Fibroblast of the aortic adventitia (primary cell): ENCODE measurements at regions not wholly inside any gene's neighbourhood (a gene's known extent, or its start where the extent isn't known, plus 50 kb on each side); places are given as distances from the start of the nearest gene placed in this dataset.
A peak's percentile ranks its signal among the peaks of the same experiment; 100 is the strongest.

Source experiments
- DNase-seq: peaks from one replicate; pipeline ENCODE4 v3.0.0-alpha.2; 2010; ENCODE audit warnings: low read depth
- H3K4me3 ChIP-seq: 2 replicates; pipeline ENCODE4 v1.5.1; 2011; ENCODE audit warnings: low read depth, mild to moderate bottlenecking, control low read depth, low read length, moderate library complexity
- CTCF ChIP-seq: IDR thresholded peaks from 2 replicates; pipeline ENCODE4 v1.5.1; 2011; ENCODE audit warnings: mild to moderate bottlenecking, low read length, control low read depth, inconsistent platforms; ENCODE audit not compliant: insufficient read depth

DNA sequence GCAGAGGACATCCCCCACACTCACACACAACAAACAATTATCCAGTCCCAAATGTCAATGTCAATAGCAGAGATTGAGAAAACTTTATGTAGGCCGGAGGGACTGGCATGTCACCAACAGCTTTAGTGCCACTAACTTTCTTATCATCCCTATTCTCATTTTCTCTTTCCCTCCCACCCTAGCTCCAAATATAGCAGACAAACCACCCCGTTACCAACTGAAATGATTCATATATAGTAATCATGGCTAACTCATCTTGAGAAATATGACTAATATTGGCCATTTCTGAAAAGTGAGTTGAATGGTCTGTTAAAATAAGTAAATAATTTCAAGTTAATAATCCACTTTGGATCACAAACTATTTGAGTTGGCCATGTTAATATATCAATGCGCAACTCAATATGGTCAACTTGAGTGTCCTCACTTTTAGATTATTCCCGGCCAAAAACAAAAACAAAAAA lies 242.1 kb upstream of the RND3 start:
- H3K4me3 ChIP-seq = no peak overlapping the region
- DNase-seq = peak; percentile 18
- TF ChIP-seq CTCF = no peak

DNA sequence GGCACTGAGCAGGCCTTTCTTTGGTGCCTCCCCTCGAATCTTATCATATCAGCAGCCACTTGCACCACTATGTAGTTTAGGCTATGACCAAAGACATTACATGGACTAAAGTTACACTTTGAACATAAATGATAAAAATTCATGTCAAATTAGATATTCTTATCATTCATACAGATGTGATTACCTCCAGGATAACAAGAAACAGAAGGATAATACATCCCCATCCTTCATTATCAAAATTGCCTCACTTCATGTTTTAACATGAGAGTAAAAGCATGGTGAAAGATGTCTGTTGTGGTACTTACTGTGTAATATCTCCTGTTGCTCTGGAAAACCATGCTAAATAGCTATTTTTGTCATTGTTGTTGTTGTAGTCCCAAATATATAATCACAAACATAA lies 230.8 kb upstream of the RND3 start:
- TF ChIP-seq CTCF = no peak
- DNase-seq = no peak

GRCh38 chr2:150716186-150716585 lies 228.7 kb upstream of the RND3 start:
- H3K4me3 ChIP-seq = no peak overlapping the region
- DNase-seq = peak; percentile 49
- TF ChIP-seq CTCF = no peak

More for the DNA sequence above, 230.8 kb upstream of the RND3 start:
- no peak overlapping the region for H3K4me3 ChIP-seq

DNA sequence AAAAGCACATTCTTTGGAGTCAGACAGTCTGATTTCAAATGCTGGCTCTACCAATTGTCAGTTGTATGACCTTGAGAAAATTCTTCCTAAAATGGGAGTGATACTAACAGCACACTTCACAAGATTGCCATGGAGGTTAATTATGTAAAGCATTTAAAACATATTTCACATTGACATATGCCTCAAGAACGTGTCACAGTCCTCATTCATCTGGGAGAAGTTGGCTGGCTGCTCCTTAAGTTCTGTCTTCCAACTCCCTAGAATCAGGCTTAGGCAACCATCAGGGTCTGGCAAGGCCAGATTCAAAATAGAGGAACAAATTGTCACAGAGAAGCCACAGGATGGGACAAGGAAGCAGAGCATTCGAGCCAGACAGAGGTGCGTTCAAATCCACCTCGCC lies 228.0 kb upstream of the RND3 start:
- no peak overlapping the region for H3K4me3 ChIP-seq
- DNase-seq = no peak
- TF ChIP-seq CTCF = no peak

DNA sequence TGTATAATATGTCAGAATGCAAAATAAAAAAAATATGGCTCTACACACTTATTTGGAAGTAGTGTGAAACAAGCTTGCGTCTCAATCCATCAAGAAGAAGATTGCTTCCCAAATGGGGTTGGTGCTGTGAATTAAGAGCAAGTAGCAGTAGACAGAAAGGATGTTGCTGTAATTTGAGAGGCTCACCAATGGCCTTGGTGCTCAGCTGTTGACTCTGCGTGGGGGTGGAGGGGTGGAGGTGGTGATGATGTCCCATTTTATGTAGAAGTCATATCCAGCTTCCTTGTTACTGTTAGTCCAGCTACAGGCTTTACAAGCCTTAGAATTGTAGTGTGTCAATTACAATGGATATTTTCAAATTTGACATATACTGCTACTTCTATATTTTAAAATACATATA lies 223.4 kb upstream of the RND3 start:
- H3K4me3 ChIP-seq = no peak overlapping the region
- DNase-seq = no peak
- TF ChIP-seq CTCF = no peak

- H3K4me3 ChIP-seq = no peak overlapping the region
- DNase-seq = no peak
- TF ChIP-seq CTCF = no peak
Measured at GRCh38 chr2:150710041-150710440, 222.6 kb upstream of the RND3 start.

GRCh38 chr2:150706561-150706960 lies 219.1 kb upstream of the RND3 start:
- H3K4me3 ChIP-seq = no peak overlapping the region
- TF ChIP-seq CTCF = no peak
- DNase-seq = no peak
